Keratinocyte (primary cell): ENCODE measurements at regions not wholly inside any gene's neighbourhood (a gene's known extent, or its start where the extent isn't known, plus 50 kb on each side); places are given as distances from the start of the nearest gene placed in this dataset.

ENCODE experiments used
- DNase-seq: peaks from one replicate; pipeline ENCODE4 v3.0.0-alpha.2; 2011; ENCODE audit warnings: low read depth, missing footprints, low spot score
- FAIRE-seq: peaks from 2 replicates; lab custom pipeline; 2011; peaks lifted over from hg19 to GRCh38; lab: Jason Lieb, UNC
- H2AFZ ChIP-seq: 2 replicates; pipeline ENCODE4 v1.6.0; 2012; ENCODE audit warnings: low read length, control low read depth, inconsistent platforms; ENCODE audit not compliant: control insufficient read depth
- H3K27ac ChIP-seq: 2 replicates; pipeline ENCODE4 v1.5.1; 2011; ENCODE audit warnings: low read length; ENCODE audit not compliant: control insufficient read depth, insufficient read depth
- H3K27me3 ChIP-seq: 3 replicates; pipeline ENCODE4 v1.6.0; 2011; ENCODE audit warnings: low read length; ENCODE audit not compliant: control insufficient read depth, insufficient read depth; ENCODE audit errors: extremely low read depth
- H3K36me3 ChIP-seq, 2 experiments: 2 replicates in 1 of 2; 3 replicates in 1 of 2; pipeline ENCODE4 v1.5.1; 2011; ENCODE audit warnings: low read length in 2 of 2, mild to moderate bottlenecking in 1 of 2; ENCODE audit not compliant: control insufficient read depth in 2 of 2, insufficient read depth in 2 of 2; ENCODE audit errors: extremely low read depth in 1 of 2
- H3K4me1 ChIP-seq: 3 replicates; pipeline ENCODE4 v1.5.1; 2011; ENCODE audit warnings: low read length; ENCODE audit not compliant: control insufficient read depth, insufficient read depth; ENCODE audit errors: extremely low read depth
- H3K4me2 ChIP-seq: 3 replicates; pipeline ENCODE4 v1.6.0; 2011; ENCODE audit warnings: low read depth, low read length; ENCODE audit not compliant: control insufficient read depth, insufficient read depth; ENCODE audit errors: extremely low read depth
- H3K4me3 ChIP-seq, 3 experiments: fragments of 200-600 bp in 1 of 3; sonication (generic) in 1 of 3; 2 replicates in 2 of 3; 3 replicates in 1 of 3; pipeline ENCODE4 v1.5.1; 2011 to 2016; ENCODE audit warnings: low read length in 3 of 3, mild to moderate bottlenecking in 3 of 3, control low read depth in 2 of 3, inconsistent platforms in 1 of 3, low read depth in 1 of 3, mixed read lengths in 1 of 3, mixed run types in 1 of 3, moderate library complexity in 1 of 3; ENCODE audit not compliant: control insufficient read depth in 2 of 3, insufficient read depth in 2 of 3; ENCODE audit errors: extremely low read depth in 1 of 3
- H3K79me2 ChIP-seq: 2 replicates; pipeline ENCODE4 v1.6.0; 2012; ENCODE audit warnings: low read length; ENCODE audit not compliant: control insufficient read depth, insufficient read depth
- H3K9ac ChIP-seq: 3 replicates; pipeline ENCODE4 v1.6.0; 2011; ENCODE audit warnings: low read length; ENCODE audit not compliant: control insufficient read depth, insufficient read depth; ENCODE audit errors: extremely low read depth
- H3K9me1 ChIP-seq: 3 replicates; pipeline ENCODE4 v1.6.0; 2011; ENCODE audit warnings: low read length; ENCODE audit not compliant: control insufficient read depth, insufficient read depth; ENCODE audit errors: extremely low read depth
- H3K9me3 ChIP-seq: 2 replicates; pipeline ENCODE4 v1.5.1; 2012; ENCODE audit warnings: low read depth, low read length; ENCODE audit not compliant: control insufficient read depth
- H4K20me1 ChIP-seq: 3 replicates; pipeline ENCODE4 v1.6.0; 2011; ENCODE audit warnings: low read length; ENCODE audit not compliant: control insufficient read depth, insufficient read depth; ENCODE audit errors: extremely low read depth
- EZH2 ChIP-seq: IDR thresholded peaks from one replicate; pipeline ENCODE4 v1.6.1; 2012; ENCODE audit warnings: inconsistent platforms, mild to moderate bottlenecking, low read length, moderate library complexity
- dilution Hi-C: fragments of 300-500 bp; cut with MboI; formaldehyde crosslinking; loops from one replicate; pipeline ENCODE4 v1.7.0; 2020; ENCODE audit warnings: low sequenced_read_pairs; ENCODE audit not compliant: extremely low pct_ligation_motif_present
- TF ChIP-seq, protein P1 (sequence below), 3 experiments: IDR thresholded peaks in 1 of 3; conservative IDR thresholded peaks in 1 of 3; optimal IDR thresholded peaks in 1 of 3; 2 replicates in 2 of 3; 3 replicates in 1 of 3; pipeline versions ENCODE3 to v1.5.1; 2011; ENCODE audit warnings: low read length in 3 of 3, mild to moderate bottlenecking in 3 of 3, moderate library complexity in 2 of 3, control low read depth in 1 of 3, inconsistent platforms in 1 of 3; ENCODE audit not compliant: insufficient read depth in 2 of 3; ENCODE audit errors: extremely low read depth in 1 of 3

DNA sequence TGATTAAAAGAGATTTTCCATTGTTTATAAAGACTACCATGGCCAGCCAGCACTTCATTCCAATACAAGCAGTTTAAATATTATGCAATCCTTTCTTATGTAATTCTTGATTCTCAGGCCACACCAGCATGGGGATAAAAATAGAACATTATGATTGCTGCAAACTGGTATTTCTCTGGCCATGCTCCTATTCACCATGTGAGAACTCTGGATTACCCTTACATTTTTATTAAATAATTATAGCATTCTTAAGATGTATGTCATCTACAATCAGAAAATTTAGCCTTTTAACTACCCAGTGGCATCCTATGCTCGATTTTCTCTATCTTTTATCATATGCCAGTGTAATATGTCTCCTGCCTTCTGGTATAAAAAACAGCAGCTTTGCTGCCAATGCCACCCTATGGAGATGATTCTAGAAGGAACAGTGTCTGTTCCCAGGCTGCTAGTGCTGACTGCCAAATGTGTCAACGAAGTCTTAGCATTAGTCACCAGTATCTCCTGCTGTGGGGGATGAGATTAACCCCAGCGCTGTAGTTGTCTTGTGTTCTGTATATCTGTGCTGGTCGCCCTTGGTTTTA is 501.4 kb downstream of the BCKDHB start:
- H3K27ac ChIP-seq, result peak overlapping the region; percentile 40
- no peaks in the 10 kb centered on the region for H3K9me1 ChIP-seq
- no peaks in the 10 kb centered on the region for H3K27me3 ChIP-seq
- no peaks in the 10 kb centered on the region for H3K9me3 ChIP-seq
- H3K4me2 ChIP-seq, result peak overlapping the region; percentile 17
- FAIRE-seq, result peak; percentile 92
- no peak overlapping the region for H2AFZ ChIP-seq
- DNase-seq, result no peak
- peaks cover 24% of the 10 kb centered on the region for H3K4me1 ChIP-seq
- dilution Hi-C loops, result no loop called here
- H3K36me3 ChIP-seq, result no peaks in the 10 kb centered on the region
- no peaks in the 10 kb centered on the region for H3K79me2 ChIP-seq
- H3K9ac ChIP-seq, result no peak overlapping the region
- TF ChIP-seq EZH2, result no peak
- TF ChIP-seq, protein P1, sequence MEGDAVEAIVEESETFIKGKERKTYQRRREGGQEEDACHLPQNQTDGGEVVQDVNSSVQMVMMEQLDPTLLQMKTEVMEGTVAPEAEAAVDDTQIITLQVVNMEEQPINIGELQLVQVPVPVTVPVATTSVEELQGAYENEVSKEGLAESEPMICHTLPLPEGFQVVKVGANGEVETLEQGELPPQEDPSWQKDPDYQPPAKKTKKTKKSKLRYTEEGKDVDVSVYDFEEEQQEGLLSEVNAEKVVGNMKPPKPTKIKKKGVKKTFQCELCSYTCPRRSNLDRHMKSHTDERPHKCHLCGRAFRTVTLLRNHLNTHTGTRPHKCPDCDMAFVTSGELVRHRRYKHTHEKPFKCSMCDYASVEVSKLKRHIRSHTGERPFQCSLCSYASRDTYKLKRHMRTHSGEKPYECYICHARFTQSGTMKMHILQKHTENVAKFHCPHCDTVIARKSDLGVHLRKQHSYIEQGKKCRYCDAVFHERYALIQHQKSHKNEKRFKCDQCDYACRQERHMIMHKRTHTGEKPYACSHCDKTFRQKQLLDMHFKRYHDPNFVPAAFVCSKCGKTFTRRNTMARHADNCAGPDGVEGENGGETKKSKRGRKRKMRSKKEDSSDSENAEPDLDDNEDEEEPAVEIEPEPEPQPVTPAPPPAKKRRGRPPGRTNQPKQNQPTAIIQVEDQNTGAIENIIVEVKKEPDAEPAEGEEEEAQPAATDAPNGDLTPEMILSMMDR (optimal IDR thresholded peaks at IDR 0.05 in 1 of 3, IDR thresholded peaks at IDR 0.05 in 1 of 3, conservative IDR thresholded peaks at IDR 0.05 in 1 of 3; ENCODE audit: extremely low read depth in 1 of 3, insufficient read depth in 2 of 3, low read length in 3 of 3), result no peak
- H3K4me3 ChIP-seq, result no peak overlapping the region
- no peaks in the 10 kb centered on the region for H4K20me1 ChIP-seq

DNA sequence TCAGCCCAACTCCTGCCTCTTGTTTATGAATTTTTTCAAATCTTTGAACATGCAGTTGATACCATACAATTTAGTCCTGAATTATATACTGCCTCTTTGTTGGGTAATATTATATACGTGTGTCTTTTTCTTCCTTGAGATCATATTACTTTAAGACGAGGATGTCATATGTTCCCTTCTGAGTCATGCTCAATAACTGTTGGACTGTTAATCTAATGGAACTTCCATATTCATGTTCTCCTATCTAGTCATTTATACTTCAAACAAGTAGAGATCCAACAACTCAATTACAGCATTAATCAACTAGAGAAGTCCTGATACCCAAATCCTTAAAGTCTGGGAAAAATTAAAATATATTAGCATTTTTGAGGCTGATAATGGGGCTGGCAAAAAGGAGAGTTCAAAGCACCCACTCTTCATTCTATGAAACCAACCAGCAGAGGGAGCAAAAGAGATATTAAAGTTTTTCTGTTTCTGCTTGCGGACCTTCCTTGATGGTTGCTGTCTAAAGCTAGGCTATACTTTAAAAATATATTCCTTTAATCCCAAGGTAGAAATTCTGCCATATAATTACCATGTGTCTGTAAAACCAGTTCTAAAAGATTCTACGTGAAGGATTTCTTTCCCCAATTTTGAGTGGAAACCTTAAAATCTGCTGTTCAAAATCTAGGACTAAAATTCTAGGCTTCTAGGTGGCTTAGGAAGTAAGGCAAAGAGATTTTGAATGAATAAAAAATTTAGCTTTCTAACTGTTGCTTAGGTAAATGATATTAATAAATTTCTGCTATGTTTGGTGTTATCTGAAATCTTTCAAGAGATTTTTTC is 498.9 kb downstream of the BCKDHB start:
- Histone ChIP-seq H4K20me1 (no peaks in the 10 kb centered on the region), H3K27ac (no peak overlapping the region), H3K9me3 (no peaks in the 10 kb centered on the region), H3K27me3 (no peaks in the 10 kb centered on the region), H3K4me1 (peaks cover 20% of the 10 kb centered on the region), H3K9ac (no peak overlapping the region), H3K4me3 (no peak overlapping the region), H2AFZ (no peak overlapping the region), H3K9me1 (no peaks in the 10 kb centered on the region), H3K36me3 (no peaks in the 10 kb centered on the region), H3K79me2 (no peaks in the 10 kb centered on the region), H3K4me2 (no peak overlapping the region)
- FAIRE-seq (peak; percentile 67), DNase-seq (no peak)
- dilution Hi-C loops, result no loop called here
- no peak for TF ChIP-seq EZH2
- TF ChIP-seq, protein P1 (optimal IDR thresholded peaks at IDR 0.05 in 1 of 3, IDR thresholded peaks at IDR 0.05 in 1 of 3, conservative IDR thresholded peaks at IDR 0.05 in 1 of 3; ENCODE audit: extremely low read depth in 1 of 3, insufficient read depth in 2 of 3, low read length in 3 of 3), result peak in 2 of 3 experiments; percentile 46 to 47
